SW 1271 (cell line): ENCODE measurements at regions not wholly inside any gene's neighbourhood (a gene's known extent, or its start where the extent isn't known, plus 50 kb on each side); places are given as distances from the start of the nearest gene placed in this dataset.

Experiments used
- DNase-seq, 2 experiments: peaks; one replicate each; lab custom pipeline; 2025; lab: John Stamatoyannopoulos, UW

DNA sequence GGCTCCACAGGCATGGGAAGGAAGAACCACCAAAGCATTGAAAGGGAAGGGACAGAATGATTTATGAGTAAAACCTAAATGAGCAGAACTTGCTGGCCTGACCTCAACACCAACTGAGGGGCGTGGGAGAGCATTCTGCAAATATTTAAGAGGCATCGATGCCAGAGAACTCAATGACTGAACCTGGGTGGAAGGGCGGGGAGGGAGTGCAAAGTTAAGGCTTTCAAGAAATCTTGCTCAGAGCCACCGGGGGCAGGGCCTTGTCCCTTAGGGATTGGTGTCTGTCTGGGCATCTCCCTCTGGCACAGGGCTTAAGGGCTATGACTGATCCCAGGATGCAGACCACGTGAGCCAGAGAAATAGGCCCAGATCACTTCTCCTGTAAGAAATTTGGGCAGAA, 137.1 kb downstream of the ADAMTS15 start:
- no peak for DNase-seq

DNA sequence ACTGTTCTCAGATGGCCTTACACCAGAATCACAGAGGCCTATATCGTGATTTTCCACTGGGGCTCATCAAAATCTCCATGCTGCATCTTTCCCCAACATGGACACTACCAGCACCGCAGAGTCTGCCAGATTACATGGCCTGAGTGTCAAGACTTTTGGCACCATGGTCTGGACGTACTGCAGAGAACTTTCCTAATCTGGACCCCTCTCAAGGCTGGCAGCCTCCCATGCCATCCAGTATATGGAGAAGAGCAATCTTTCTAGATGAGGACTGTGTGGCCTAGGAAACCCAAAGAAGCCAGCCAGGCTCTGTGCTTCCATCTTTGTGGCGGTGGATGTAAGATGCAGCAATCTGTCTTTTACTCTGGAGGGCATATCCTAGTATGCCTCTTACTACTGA, 139.2 kb downstream of the ADAMTS15 start:
- DNase-seq: no peak

GRCh38 chr11:130588471-130588870, 140.0 kb downstream of the ADAMTS15 start:
- no peak for DNase-seq

GRCh38 chr11:130592056-130592455, 143.6 kb downstream of the ADAMTS15 start:
- no peak for DNase-seq

DNA sequence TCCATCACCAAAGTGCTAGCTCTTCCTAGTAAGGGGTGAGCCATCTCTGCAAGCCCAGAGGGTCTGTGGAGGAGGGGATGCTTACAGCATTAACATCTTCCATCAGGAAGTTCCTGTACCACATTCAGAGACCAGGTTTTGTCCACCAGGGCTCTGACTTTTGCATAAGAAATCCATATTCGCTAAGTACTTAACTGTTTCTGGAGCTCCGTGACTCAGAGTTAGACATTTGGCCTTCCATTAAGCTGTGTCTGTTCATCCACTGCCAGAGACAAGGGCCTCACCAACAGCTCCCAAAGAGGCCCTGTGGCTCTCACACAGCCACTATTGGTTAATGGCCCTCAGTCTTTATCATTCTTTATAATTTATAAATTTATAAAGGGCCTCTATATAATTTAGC, 144.6 kb downstream of the ADAMTS15 start:
- DNase-seq: no peak

GRCh38 chr11:130598433-130598832, 150.0 kb downstream of the ADAMTS15 start:
- DNase-seq: no peak

DNA sequence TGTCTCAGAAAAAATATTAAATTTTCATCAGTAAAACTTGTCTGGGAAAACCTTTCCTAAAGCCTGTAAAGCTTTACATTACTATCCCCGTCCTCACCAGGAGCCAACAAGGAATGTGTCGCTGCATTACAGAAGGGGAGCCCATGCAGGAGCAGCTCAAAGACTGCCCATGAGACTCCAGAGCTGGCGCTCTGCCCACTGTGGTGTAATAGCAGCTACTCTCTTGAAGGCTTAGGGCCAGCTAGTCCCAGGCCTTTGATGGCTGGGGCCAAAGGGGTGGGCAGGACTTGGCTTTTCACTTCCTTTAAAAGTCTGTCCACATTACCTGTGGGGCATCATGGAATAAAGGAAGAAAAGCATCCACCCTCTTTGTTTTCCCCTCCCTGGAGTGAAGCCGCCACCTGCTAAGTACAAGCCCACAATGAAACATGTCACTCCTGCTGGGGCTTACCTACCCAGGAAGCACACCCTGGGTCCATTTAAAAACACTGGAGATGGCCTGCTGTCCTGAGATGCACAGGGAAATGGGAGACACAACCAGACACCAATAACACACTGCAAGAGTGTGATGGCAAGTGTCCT, 150.7 kb downstream of the ADAMTS15 start:
- no peak for DNase-seq

DNA sequence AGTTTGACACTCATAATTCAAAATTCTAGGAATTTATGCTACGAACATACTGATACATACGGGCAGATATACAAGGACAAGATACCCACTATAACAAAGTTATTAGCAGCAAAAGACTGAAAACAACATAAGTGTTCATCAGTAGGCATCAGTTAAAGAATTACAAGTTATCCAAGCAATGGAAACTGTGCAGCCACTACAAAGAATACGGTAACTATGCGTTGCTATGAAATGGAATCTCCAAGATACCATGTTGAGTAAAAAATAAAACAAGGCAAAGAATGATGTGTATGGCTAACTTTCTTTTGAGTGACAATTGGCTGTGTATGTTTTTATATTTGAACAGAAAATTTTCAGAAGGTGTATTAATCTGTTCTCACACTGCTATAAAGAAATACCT, 151.7 kb downstream of the ADAMTS15 start:
- DNase-seq: no peak

DNA sequence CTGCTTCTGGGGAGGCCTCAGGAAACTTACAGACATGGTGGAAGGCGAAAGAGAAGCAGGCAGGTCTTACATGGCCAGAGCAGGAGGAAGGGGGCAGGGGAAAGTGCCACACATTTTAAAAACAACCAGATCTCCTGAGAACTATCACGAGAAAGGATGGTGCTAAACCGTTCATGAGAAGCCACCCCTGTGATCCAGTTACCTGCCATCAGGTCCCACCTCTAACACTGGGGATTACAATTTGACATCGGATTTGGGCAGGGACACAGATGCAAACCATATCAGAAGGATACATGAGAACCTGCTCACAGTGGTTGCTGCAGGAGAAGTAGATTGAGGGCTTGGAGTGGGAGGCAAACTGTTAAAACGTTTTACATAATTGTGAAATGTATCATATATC, 152.2 kb downstream of the ADAMTS15 start:
- no peak for DNase-seq

DNA sequence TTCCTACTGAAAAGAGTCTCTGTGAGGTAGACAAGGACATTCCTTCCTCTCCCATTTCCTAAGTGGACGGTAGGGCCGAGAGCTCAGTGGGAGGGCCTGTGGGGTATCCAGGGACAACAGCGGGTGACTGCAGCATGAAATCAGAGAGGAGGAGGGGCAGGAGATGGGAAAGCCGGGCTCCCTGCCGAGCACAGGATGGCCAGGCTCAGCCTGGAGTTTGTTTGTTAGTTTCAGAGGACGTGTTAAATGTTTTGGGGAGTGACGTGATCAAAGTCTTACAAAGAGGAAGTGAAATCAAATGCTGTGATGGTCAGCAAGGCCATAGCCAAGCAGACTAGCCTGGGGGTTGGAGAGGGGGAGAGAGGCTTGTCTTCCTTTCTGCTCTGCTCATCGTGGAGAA, 152.7 kb downstream of the ADAMTS15 start:
- DNase-seq: no peak

GRCh38 chr11:130601764-130602460, 153.5 kb downstream of the ADAMTS15 start:
- no peak for DNase-seq

- DNase-seq: no peak
Measured at GRCh38 chr11:130602641-130603334, 154.3 kb downstream of the ADAMTS15 start.

- DNase-seq: no peak
Measured at GRCh38 chr11:130603335-130603906, 155.0 kb downstream of the ADAMTS15 start.

- DNase-seq: no peak
Measured at GRCh38 chr11:130604606-130605005, 156.2 kb downstream of the ADAMTS15 start.

GRCh38 chr11:130606178-130606577, 157.7 kb downstream of the ADAMTS15 start:
- DNase-seq: no peak

DNA sequence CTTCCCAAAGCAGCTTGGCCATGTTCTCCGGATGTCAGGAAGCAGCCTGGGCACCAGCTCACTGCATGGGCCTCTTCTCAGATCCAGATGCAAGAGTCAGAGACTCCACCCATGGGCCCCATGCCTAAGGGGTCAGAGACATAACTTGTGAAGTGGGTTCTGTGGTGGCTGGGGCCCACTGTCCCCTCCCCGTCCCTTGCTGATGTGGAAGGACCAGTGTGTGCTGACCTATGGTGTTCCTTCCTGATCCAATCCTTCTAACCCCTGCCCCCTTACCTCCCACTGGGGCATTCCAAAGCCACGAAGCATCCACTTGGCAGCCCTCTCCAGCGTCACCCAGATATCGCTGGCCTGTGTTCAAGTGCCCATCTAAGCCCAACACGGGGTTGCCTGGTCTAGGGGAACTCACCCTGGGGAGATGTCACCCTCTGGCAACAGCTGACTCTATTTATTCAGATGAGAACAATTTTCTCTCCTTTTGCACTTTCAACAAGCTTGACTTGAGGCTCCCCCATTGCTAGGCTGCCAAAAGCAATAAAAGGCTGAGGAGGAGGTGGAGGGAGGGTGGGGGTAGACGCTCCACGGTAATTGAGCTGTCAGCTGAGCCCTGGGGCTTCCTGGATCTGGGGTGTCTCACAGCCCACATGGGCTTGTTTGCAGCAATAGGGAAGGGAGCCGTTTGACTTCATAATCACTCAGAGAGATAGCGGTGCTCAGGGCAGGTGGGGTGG, 158.5 kb downstream of the ADAMTS15 start:
- no peak for DNase-seq

DNA sequence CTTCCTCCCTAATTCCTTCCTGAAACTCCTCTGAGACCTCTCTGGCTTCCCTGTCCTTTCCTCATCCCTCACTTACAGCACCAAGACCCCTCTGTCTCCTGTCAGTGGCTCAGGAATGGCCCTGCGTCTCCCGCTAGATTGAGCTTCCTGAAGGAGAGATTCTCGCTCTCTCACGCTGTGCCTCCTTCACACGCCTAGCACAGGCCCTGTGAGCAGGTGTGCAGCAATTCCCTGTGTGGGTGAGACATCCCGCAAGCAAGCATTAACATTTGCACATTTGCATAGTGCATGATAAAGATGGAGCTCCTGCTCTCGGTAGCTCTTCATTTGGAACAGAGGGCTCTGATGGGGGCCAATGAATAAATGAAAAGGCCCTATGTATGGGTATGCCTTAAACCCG, 159.8 kb downstream of the ADAMTS15 start:
- DNase-seq: no peak

DNA sequence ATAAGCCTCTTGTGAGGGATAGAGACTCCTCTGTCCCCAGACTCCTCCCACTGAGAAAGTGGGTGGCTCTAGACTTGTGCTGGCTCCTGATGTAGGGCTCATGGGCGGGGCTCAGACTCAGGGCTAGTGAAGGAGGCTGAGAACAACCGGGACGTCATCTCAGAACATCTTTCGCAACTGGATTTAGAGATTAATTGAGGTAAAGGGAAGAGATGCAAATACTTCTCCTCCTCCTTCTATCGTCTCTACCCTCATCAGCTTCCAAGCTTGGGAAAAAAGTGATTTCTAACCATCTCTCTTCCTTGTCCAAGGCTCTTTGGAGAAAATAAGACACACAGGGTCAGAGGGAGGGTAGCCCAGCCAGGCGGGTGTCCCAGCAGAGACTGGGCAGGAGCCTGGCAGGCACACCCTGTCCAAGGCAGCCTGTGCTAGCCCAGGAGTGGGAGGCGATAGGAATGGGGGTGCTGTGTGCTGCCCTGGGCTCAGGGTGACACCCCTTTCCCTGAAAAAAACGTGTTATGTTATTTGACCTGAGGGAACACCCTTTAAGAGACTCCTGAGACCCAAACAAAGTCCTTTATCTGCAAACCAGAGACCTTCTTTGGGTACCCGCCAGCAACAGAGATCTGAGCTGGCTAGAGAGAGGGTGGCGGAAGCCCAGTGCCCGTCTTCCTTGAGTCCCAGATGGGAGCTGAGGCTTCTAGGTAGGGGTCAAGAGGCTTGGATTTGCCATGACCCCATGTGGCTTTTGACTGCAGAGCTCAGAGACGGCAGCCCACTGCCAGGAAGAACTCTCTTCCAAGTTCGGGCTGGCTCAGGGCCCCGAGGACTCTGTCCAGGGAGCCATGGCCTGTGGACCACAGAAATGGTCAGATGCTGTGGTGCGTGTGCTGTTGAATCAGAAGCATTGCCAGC, 160.9 kb downstream of the ADAMTS15 start:
- no peak for DNase-seq

- peak; percentile 23 to 80 for DNase-seq
Measured at GRCh38 chr11:130611791-130612251, 163.4 kb downstream of the ADAMTS15 start.

- no peak for DNase-seq
Measured at GRCh38 chr11:130612291-130612851, 163.9 kb downstream of the ADAMTS15 start.

DNA sequence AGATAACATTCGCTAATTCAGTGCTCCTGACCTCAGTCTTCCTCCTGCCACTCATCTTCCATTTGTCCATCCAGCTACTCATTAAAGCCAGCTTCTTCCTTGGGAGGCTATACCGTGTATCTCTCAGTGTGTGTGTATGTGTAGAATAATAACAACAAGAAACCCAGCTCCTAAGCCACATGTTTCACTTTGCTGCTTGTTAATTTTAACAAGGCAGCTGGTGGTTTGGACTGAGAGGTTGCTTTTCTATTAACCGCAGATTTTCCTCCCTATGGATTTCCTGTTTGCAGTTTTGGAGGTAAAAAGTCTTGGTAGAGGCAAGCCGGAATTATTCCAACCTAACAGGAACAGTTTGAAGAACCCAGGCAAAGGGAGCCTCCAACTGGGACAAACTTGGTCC, 165.0 kb downstream of the ADAMTS15 start:
- no peak for DNase-seq
